ENCODE measurements at regions not wholly inside any gene's neighbourhood (a gene's known extent, or its start where the extent isn't known, plus 50 kb on each side); places are given as distances from the start of the nearest gene placed in this dataset.

- ChIA-PET POLR2A (ENCODE audit: partially characterized antibody) (no interaction called here), CTCF (ENCODE audit: partially characterized antibody) (interaction anchor here (1.0 kb wide), 1 partner anchor 408 kb away, joined by 3 read pairs; no protein-coding TSS in a partner anchor)
- Histone ChIP-seq H4K8ac (ENCODE audit: extremely low read depth, insufficient read depth, low read length) (no peak overlapping the region), H3K9me3 (ENCODE audit: insufficient read depth in 2 of 2, low read depth in 1 of 2, low read length in 1 of 2) (no peaks in the 10 kb centered on the region), H3K4ac (replicated peaks; ENCODE audit: insufficient read length, low read depth, low read length) (no peak overlapping the region), H3K23me2 (ENCODE audit: low read depth, low read length) (no peaks in the 10 kb centered on the region), H3K4me1 (replicated peaks in 1 of 4; ENCODE audit: control insufficient read depth in 3 of 4, insufficient read depth in 4 of 4, low read length in 3 of 4) (no peaks in the 10 kb centered on the region), H3K56ac (replicated peaks; ENCODE audit: insufficient read length, low read depth, low read length) (no peak overlapping the region), H3K27me3 (replicated peaks in 1 of 4; ENCODE audit: control insufficient read depth in 3 of 4, extremely low read depth in 1 of 4, insufficient read depth in 3 of 4, low read length in 3 of 4) (no peaks in the 10 kb centered on the region), H4K20me1 (replicated peaks in 1 of 2; ENCODE audit: control insufficient read depth in 1 of 2, insufficient read depth in 2 of 2, low read length in 2 of 2) (no peaks in the 10 kb centered on the region), H2BK120ac (replicated peaks; ENCODE audit: low read depth, low read length) (no peak overlapping the region), H2BK20ac (ENCODE audit: low read length) (peak overlapping the region; percentile 2; the same call in 1 of the 2 replicates), H3K79me1 (ENCODE audit: low read depth, low read length) (no peaks in the 10 kb centered on the region), H4K5ac (ENCODE audit: insufficient read length, low read depth, low read length) (peak overlapping the region; percentile 52), H4K91ac (replicated peaks; ENCODE audit: insufficient read length, low read length) (no peak overlapping the region), H3K4me2 (ENCODE audit: insufficient read depth in 1 of 2, low read depth in 2 of 2, low read length in 2 of 2) (no peak overlapping the region), H3K27ac (ENCODE audit: low read depth, low read length) (no peak overlapping the region), H3K36me3 (ENCODE audit: control insufficient read depth in 2 of 4, insufficient read depth in 4 of 4, low read length in 3 of 4) (no peaks in the 10 kb centered on the region), H2AK5ac (ENCODE audit: low read depth, low read length) (no peak overlapping the region), H2BK12ac (ENCODE audit: low read depth, low read length) (peak overlapping the region; percentile 31; the same call in 1 of the 2 replicates), H3K14ac (ENCODE audit: insufficient read length) (no peak overlapping the region), H3K79me2 (ENCODE audit: control insufficient read depth in 1 of 2, insufficient read depth in 2 of 2, low read length in 2 of 2) (no peaks in the 10 kb centered on the region), H3K18ac (ENCODE audit: extremely low read depth, low read length) (no peak overlapping the region), H3K4me3 (ENCODE audit: extremely low read depth in 1 of 4, insufficient read depth in 2 of 4, low read depth in 3 of 4, low read length in 4 of 4) (no peak overlapping the region), H3K23ac (ENCODE audit: insufficient read length) (no peak overlapping the region), H2BK15ac (ENCODE audit: low read length) (no peak overlapping the region), H2AFZ (ENCODE audit: low read length) (0 out of 2 replicates have a peak overlapping the region, but pooled peaks have one; percentile 87), H2BK5ac (ENCODE audit: low read depth, low read length) (no peak overlapping the region; the same call in 1 of the 2 replicates), H3K9ac (replicated peaks in 1 of 4; ENCODE audit: extremely low read depth in 1 of 4, low read depth in 3 of 4, low read length in 3 of 4) (no peak overlapping the region)
- 91% methylated on average over 12 of the region's 13 CpGs; no CpG with 5 or more reads in 1 of the 2 experiments for WGBS, 2 experiments (ENCODE audit: extremely low coverage in 1 of 2, insufficient coverage in 1 of 2, insufficient read length in 1 of 2, insufficient replicate concordance in 2 of 2, low coverage in 1 of 2, low lambda C conversion rate in 2 of 2, missing lambda C conversion rate in 1 of 2)
- no peak for FAIRE-seq
- no peak for TF ChIP-seq CTCF (IDR thresholded peaks at IDR 0.05; ENCODE audit: control extremely low read depth in 1 of 3, insufficient read depth in 1 of 3, low read depth in 1 of 3, low read length in 3 of 3)
- peak; percentile 24; the same call in 1 of the 2 replicates for TF ChIP-seq USF2 (IDR thresholded peaks at IDR 0.05; ENCODE audit: low read length)
- DNase-seq (ENCODE audit: low read depth in 1 of 2, low spot score in 2 of 2) = no peak
Measured at GRCh38 chr7:42337225-42337905, 100.4 kb upstream of the GLI3 start.

All from H1 (cell line).